Prostate gland (tissue), 2 donors: ENCODE measurements at regions not wholly inside any gene's neighbourhood (a gene's known extent, or its start where the extent isn't known, plus 50 kb on each side); places are given as distances from the start of the nearest gene placed in this dataset.

Source experiments
- CTCF ChIP-seq, 4 experiments: fragments of 200-600 bp in 2 of 4; fragments of 450-650 bp in 2 of 4; sonication (generic) in 2 of 4; IDR thresholded peaks; 1 replicate in 3 of 4; 2 replicates in 1 of 4; pipeline ENCODE4 v1.5.1; 2016 to 2019; ENCODE audit warnings: antibody characterized with exemption in 4 of 4, mild to moderate bottlenecking in 2 of 4, moderate library complexity in 2 of 4
- POLR2A ChIP-seq: fragments of 450-650 bp; IDR thresholded peaks from one replicate; pipeline ENCODE4 v1.6.1; 2016; ENCODE audit warnings: antibody characterized with exemption, mild to moderate bottlenecking

- TF ChIP-seq CTCF (IDR thresholded peaks at IDR 0.05) = no peak
- TF ChIP-seq POLR2A = no peak
These were observed 191.4 kb downstream of the FOXD2 start for GRCh38 chr1:47629201-47629600.
